ENCODE measurements at regions not wholly inside any gene's neighbourhood (a gene's known extent, or its start where the extent isn't known, plus 50 kb on each side); places are given as distances from the start of the nearest gene placed in this dataset.

DNA sequence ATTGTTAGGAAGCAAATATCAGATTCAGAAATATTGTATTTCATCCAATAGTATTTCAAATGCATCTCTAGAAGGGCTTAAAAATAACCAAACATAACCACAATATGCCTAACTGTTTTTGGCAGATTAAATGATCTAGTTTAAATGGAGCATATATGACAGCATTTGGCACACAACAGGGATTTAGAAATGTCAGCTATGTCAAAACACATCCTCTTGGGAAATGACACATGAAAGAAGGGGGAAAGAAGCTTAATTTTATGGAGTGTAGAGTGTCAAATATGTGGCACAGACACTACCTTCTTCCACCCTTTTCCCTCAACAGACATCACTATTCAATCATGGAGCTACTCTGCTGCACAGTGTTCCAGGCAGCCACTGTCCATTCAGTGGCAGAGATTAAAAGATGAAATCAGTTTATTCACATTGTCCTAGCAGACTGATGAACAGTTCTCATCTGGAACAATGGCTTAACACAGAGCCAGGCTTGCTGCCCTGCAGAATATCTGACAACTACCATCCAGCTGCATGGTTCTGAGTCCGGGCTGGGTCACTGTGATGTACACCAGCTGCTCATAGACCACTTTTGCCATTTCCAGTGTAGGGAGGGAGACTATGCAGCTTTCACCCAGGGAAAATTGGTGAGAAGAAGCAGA is 349.8 kb downstream of the DHX35 start:
- ATAC-seq (ENCODE audit: low FRiP score) = no peak
- DNase-seq (ENCODE audit: low spot score) = no peak
- TF ChIP-seq, protein P1, sequence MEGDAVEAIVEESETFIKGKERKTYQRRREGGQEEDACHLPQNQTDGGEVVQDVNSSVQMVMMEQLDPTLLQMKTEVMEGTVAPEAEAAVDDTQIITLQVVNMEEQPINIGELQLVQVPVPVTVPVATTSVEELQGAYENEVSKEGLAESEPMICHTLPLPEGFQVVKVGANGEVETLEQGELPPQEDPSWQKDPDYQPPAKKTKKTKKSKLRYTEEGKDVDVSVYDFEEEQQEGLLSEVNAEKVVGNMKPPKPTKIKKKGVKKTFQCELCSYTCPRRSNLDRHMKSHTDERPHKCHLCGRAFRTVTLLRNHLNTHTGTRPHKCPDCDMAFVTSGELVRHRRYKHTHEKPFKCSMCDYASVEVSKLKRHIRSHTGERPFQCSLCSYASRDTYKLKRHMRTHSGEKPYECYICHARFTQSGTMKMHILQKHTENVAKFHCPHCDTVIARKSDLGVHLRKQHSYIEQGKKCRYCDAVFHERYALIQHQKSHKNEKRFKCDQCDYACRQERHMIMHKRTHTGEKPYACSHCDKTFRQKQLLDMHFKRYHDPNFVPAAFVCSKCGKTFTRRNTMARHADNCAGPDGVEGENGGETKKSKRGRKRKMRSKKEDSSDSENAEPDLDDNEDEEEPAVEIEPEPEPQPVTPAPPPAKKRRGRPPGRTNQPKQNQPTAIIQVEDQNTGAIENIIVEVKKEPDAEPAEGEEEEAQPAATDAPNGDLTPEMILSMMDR (IDR thresholded peaks at IDR 0.05) = no peak

DNA sequence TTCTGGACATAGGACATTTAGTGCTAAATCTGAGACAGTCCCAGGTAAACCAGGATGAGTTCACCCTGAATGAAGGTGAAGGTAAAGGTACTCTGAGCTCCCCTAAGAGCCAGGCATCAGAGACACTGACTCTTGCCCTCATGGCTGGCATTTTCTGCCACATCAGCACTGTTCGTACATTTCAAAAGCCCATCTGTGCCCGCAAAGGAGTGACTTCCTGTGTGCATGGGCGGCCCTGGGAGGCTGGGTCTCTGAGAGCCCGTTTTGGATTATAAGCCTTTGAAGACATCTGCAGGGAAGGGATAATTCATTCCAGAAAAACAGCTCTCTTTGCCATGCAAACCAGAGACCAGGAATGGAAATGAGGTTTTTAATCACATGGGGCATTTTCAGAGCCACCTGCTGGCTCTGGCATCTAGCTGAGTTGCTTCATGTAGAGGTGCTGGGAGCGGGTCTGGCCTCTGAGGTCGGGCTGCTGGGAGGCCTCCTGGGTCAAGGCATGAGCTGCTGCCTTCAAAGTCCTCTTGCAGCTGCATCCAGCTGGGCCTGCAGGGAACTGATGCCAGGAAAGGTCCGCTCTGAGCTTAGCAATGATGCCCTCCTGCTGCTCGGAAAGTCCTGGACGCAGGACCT is 348.3 kb downstream of the DHX35 start:
- TF ChIP-seq, protein P1 (IDR thresholded peaks at IDR 0.05) = no peak
- DNase-seq (ENCODE audit: low spot score) (no peak), ATAC-seq (ENCODE audit: low FRiP score) (no peak)

DNA sequence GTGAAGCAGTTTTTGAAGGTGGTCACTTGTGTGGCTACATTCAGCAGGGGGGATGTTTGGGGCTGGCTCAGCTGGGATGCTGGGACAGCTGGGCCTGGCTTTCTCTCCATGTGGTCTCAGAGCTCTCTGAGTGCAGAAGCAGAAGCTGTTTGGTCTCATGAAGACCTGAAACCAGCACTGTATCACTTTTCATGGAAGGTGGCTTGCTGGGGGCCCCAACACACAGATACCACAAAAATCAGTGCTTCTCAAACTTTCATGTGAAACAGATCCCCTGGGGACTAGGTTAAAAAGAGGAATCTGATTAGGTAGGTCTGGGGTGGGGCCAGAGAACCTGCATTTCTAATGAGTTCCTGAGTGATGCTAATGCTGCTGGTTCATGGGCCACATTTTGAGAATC is 347.3 kb downstream of the DHX35 start:
- DNase-seq (ENCODE audit: low spot score) (no peak), ATAC-seq (ENCODE audit: low FRiP score) (no peak)
- TF ChIP-seq, protein P1 (IDR thresholded peaks at IDR 0.05) = no peak

DNA sequence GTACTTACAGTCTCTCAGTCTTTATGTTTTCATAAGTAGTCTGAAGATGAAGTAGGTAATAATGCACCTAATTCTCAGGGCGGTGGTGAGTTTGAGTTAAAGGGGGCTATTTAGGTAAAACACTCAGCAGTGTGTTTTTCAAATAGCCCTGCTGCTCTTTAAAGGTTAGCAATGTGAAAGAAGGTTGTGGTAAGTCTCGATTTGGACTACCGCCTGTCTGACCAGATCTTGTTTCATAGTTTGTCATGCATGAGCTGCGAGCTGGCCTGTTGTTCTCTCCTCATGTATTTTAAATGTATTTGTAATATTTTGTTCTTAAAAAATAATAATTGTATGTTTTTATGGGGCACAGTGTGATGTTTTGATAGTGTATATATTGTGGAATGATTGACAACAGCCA is 340.2 kb downstream of the DHX35 start:
- no peak for ATAC-seq (ENCODE audit: low FRiP score)
- no peak for DNase-seq (ENCODE audit: low spot score)
- TF ChIP-seq, protein P1 (IDR thresholded peaks at IDR 0.05) = no peak

DNA sequence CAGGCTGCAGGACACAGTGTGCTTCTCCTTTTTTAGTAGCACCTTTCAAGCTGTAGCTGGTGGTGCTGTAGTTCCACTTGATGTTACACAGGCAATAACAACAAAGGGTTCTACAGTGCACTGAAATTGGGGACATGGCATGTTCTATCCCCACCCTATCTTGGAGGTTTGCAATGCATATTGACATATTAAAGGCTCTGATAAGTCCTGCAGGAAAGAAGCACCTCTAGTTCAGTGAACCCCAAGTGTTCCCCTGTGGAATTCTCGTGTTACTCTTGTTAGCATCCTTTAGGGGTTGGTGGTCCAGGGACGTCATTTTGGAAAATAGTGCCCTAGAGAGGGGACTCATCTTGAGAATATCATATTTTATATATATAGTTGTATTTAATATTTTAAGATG is 337.6 kb downstream of the DHX35 start:
- TF ChIP-seq, protein P1 (IDR thresholded peaks at IDR 0.05) = no peak
- ATAC-seq (ENCODE audit: low FRiP score) = no peak
- no peak for DNase-seq (ENCODE audit: low spot score)

DNA sequence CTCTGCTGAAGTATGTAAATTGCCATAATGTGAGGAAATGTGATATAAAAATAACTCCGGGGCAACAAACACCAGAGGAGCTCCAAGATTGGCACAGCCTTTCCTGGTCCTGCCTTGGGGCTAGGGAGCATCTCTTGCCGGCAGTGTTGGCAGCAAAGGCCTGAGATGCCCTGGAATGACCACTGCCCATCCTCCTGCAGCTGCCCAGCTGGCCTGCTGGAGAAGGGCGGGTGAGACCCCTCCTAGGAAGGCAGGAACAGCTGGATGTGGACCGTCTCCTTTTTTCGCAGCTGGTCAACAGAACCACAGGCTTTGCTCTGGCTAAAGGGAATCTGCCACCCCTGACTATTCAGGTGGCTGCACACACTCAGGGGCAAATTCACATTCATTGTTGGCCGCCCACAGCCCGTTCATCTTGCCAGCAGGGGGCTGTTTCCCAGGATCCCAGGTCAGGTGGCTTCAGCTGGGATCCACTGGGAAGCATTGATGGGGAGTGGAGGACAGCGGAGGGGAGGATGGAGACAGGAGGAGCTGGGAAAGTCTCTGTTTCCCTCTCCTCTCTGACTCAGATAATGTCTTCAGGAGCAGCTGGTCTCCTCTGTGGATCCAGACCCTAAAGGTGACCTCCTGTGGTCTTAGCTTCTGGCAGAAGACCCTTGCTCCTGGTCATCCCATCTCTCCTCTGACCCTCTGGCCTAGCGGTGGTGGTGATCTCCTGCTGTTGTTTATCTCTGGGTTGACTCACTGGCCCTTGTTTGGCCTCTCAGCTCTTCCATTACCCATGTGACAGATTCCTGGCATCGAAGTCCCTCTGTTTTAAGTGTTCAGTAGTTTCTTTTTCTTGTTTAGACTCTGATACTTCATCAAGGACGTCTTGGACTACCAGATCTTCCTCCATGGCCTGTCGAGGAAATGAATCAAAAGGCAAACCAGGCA is 336.7 kb downstream of the DHX35 start:
- TF ChIP-seq, protein P1 (IDR thresholded peaks at IDR 0.05) = no peak

More for the DNA sequence above, 336.7 kb downstream of the DHX35 start:
- DNase-seq (ENCODE audit: low spot score) (no peak), ATAC-seq (ENCODE audit: low FRiP score) (no peak)

Measured in omental fat pad (tissue), 3 donors.